GM23338 (cell line): ENCODE measurements at regions not wholly inside any gene's neighbourhood (a gene's known extent, or its start where the extent isn't known, plus 50 kb on each side); places are given as distances from the start of the nearest gene placed in this dataset.

ENCODE experiments used
- CREB1 ChIP-seq: fragments of 250-450 bp; sonication (Bioruptor Pico); IDR thresholded peaks from 2 replicates; pipeline ENCODE4 v1.5.0; 2020; ENCODE audit warnings: low read depth, mild to moderate bottlenecking, moderate library complexity
- CTCF ChIP-seq, 2 experiments: fragments of 200-600 bp in 1 of 2; sonication (generic) in 1 of 2; conservative IDR thresholded peaks; 2 replicates each; pipeline versions ENCODE4 v1.5.1 to v1.6.1; 2016 to 2017; ENCODE audit warnings: antibody characterized with exemption in 2 of 2, low read depth in 2 of 2, mild to moderate bottlenecking in 2 of 2, moderate library complexity in 1 of 2
- ETS1 ChIP-seq: IDR thresholded peaks from 2 replicates; pipeline ENCODE4 v1.6.1; 2016; ENCODE audit warnings: antibody characterized with exemption
- EZH2 ChIP-seq: fragments of 200-600 bp; sonication (generic); IDR thresholded peaks from one replicate; pipeline ENCODE4 v1.8.0; 2017; ENCODE audit warnings: antibody characterized with exemption, mild to moderate bottlenecking, low read depth; ENCODE audit not compliant: unreplicated experiment
- EZH2phosphoT487 ChIP-seq: fragments of 200-600 bp; sonication (generic); IDR thresholded peaks from one replicate; pipeline ENCODE4 v1.8.1; 2018; ENCODE audit warnings: antibody characterized with exemption; ENCODE audit not compliant: unreplicated experiment
- JUNB ChIP-seq: IDR thresholded peaks from one replicate; pipeline ENCODE4 v1.6.1; 2016; ENCODE audit warnings: antibody characterized with exemption; ENCODE audit not compliant: unreplicated experiment
- NANOG ChIP-seq: IDR thresholded peaks from 2 replicates; pipeline ENCODE4 v1.6.1; 2016; ENCODE audit warnings: antibody characterized with exemption, borderline replicate concordance
- POLR2AphosphoS5 ChIP-seq: IDR thresholded peaks from 2 replicates; pipeline ENCODE4 v1.6.1; 2016; ENCODE audit warnings: antibody characterized with exemption, low read depth
- REST ChIP-seq: IDR thresholded peaks from one replicate; pipeline ENCODE4 v1.6.1; 2018; ENCODE audit warnings: antibody characterized with exemption; ENCODE audit not compliant: unreplicated experiment
- ZNF331 ChIP-seq: fragments of 250-450 bp; sonication (Bioruptor Pico); IDR thresholded peaks from 2 replicates; pipeline ENCODE4 v1.5.0; 2020; ENCODE audit warnings: low read depth, mild to moderate bottlenecking, moderate library complexity

- no peak for TF ChIP-seq CTCF (conservative IDR thresholded peaks at IDR 0.05; ENCODE audit: low read depth in 2 of 2)
- TF ChIP-seq NANOG, result no peak
- no peak for TF ChIP-seq EZH2phosphoT487
- TF ChIP-seq REST, result no peak
- TF ChIP-seq JUNB, result no peak
- no peak for TF ChIP-seq POLR2AphosphoS5
- no peak for TF ChIP-seq EZH2
- no peak for TF ChIP-seq ETS1
- TF ChIP-seq CREB1 (CRISPR knock-in tag), result no peak
- TF ChIP-seq ZNF331 (CRISPR knock-in tag), result no peak
Observed at GRCh38 chr2:158015428-158016076, 86.1 kb upstream of the UPP2 start.
